ENCODE measurements at regions not wholly inside any gene's neighbourhood (a gene's known extent, or its start where the extent isn't known, plus 50 kb on each side); places are given as distances from the start of the nearest gene placed in this dataset.

DNA sequence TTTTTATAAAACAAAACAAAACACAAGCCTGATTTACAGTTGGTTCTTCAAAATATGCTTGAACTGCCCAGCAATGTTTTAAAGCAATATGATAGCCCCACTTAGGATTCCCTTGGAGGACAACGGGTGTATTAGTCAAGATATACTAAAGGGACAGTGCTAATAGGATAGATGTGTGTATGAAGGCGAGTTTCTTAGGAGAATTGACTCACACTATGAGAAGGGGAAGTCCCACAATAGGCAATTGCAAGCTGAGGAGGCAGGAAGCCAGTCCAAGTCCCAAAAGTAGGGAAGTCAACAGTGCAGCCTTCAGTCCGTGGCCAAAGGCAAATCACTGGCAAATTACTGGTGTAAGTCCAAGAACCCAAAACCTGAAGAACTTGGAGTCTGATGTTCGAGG is 167.9 kb downstream of the CBLN2 start:
- TF ChIP-seq, protein P1, sequence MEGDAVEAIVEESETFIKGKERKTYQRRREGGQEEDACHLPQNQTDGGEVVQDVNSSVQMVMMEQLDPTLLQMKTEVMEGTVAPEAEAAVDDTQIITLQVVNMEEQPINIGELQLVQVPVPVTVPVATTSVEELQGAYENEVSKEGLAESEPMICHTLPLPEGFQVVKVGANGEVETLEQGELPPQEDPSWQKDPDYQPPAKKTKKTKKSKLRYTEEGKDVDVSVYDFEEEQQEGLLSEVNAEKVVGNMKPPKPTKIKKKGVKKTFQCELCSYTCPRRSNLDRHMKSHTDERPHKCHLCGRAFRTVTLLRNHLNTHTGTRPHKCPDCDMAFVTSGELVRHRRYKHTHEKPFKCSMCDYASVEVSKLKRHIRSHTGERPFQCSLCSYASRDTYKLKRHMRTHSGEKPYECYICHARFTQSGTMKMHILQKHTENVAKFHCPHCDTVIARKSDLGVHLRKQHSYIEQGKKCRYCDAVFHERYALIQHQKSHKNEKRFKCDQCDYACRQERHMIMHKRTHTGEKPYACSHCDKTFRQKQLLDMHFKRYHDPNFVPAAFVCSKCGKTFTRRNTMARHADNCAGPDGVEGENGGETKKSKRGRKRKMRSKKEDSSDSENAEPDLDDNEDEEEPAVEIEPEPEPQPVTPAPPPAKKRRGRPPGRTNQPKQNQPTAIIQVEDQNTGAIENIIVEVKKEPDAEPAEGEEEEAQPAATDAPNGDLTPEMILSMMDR (conservative IDR thresholded peaks at IDR 0.05; ENCODE audit: control insufficient read depth, insufficient read depth, low read depth, low read length) = no peak
- no peak overlapping the region for H3K4me3 ChIP-seq (ENCODE audit: control insufficient read depth, low read depth, low read length)
- no peak for DNase-seq (ENCODE audit: low read depth)

DNA sequence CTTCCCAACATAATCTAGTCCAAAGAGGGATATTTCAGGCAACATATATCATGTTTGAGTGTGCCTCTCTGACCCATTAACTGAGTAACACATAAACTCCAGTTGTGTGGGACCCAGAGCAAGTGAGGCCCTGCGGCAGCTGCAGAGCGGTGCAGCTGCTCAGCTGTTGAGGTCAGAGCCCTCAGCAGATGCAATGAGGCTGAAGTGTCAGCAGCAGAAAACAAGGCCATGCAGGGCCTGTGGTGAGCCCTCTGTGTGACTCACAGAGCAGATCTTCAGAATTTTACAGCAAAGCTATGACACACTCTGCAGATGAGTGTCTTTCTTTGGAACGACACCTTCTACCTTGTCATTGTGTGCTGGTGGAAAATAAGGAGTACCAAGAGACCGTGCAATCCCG is 168.5 kb downstream of the CBLN2 start:
- TF ChIP-seq, protein P1 (conservative IDR thresholded peaks at IDR 0.05; ENCODE audit: control insufficient read depth, insufficient read depth, low read depth, low read length) = no peak
- no peak overlapping the region for H3K4me3 ChIP-seq (ENCODE audit: control insufficient read depth, low read depth, low read length)
- DNase-seq (ENCODE audit: low read depth) = peak; percentile 7

DNA sequence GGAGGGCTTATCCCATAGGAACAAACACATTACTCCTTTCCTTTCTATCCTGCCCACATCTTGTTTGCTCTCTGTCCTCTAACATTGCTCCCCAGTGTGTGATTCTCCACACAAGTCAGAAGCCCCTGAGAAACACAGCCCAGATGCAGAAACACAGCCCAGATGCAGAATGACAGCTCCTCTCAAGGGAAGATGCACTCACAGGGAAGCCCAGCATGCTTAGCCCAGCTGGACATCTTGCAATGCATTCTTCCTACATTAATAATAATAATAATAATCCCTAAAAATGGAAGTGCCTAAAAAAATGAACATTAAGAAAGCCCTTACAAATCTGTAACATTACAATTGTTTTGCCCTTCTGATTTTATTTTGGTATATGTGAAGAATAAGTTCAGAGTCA is 172.1 kb downstream of the CBLN2 start:
- TF ChIP-seq, protein P1 (conservative IDR thresholded peaks at IDR 0.05; ENCODE audit: control insufficient read depth, insufficient read depth, low read depth, low read length) = no peak
- DNase-seq (ENCODE audit: low read depth) = no peak
- no peak overlapping the region for H3K4me3 ChIP-seq (ENCODE audit: control insufficient read depth, low read depth, low read length)

DNA sequence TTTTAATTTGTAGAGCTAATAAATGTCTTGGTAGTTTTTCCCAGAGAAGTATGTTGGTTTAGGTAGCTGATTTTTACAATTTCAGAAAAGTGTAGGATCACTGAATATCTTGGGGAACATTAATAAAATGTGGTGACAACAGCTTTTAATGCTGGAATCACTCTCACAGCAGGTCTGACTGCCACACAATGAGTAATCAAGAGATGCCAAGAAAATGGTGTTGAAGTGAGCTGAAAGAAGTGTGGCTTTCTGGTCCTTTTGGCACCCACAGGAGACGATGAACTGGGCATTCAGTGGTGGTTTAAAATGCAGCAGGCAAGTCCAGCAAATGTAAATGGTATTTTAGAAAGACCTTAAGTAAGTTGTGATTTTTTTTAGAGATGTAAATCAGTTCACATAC is 175.8 kb downstream of the CBLN2 start:
- H3K4me3 ChIP-seq (ENCODE audit: control insufficient read depth, low read depth, low read length) = no peak overlapping the region
- DNase-seq (ENCODE audit: low read depth) = no peak
- TF ChIP-seq, protein P1 (conservative IDR thresholded peaks at IDR 0.05; ENCODE audit: control insufficient read depth, insufficient read depth, low read depth, low read length) = no peak

DNA sequence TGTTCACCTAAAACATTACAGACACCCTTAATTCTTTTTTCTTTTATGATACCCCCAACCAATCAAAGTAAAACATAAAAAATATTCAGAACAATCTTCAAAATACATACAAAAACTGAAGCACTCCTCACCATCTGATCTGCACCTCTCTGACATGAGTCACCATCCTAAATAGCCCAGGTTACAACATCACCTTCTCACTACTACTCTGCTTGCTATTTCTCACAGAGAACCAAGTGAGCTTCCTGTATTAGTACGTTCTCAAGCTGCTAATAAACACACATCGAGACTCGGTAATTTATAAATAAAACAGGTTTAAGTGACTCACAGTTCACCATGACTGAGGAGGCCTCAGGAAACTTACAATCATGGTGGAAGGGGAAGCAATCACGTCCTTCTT is 183.5 kb downstream of the CBLN2 start:
- TF ChIP-seq, protein P1 (conservative IDR thresholded peaks at IDR 0.05; ENCODE audit: control insufficient read depth, insufficient read depth, low read depth, low read length) = no peak
- no peak for DNase-seq (ENCODE audit: low read depth)
- H3K4me3 ChIP-seq (ENCODE audit: control insufficient read depth, low read depth, low read length) = no peak overlapping the region

DNA sequence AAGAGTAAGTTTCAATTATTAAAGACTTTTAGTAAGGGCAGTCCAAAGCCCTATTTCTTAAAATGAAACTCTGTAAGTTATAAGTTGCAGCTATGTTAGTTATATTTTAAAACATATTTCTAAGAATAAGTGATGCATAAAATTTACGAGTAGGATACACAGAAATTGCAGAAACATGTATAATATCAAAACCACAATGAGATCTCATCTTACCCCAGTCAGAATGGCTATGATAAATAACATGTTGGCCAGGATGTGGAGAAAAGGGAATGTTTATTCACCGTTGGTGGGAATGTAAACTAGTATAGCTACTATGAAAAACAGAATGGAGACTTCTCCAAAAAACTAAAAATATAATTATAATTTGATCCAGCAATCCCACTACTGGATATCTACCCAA is 201.2 kb downstream of the CBLN2 start:
- DNase-seq (ENCODE audit: low read depth) = peak; percentile 10
- TF ChIP-seq, protein P1 (conservative IDR thresholded peaks at IDR 0.05; ENCODE audit: control insufficient read depth, insufficient read depth, low read depth, low read length) = no peak

DNA sequence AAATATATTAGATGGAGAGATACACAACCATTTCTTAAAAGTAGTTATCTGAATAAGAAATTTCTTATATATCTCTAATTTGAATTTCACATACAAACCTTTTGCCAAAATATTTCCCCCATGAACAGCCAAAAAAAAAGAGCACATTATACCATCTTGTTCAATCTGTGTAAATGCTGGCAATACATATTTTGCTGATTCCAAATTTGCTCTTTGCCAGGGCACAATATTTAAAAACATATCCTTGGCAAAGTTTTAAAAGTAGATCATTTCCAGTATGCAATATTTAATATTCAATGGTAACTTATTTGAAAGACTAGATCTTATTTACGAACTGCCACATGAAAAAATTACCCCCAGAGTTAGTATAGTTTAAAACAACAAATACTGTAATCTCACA is 204.2 kb downstream of the CBLN2 start:
- TF ChIP-seq, protein P1 (conservative IDR thresholded peaks at IDR 0.05; ENCODE audit: control insufficient read depth, insufficient read depth, low read depth, low read length) = no peak
- DNase-seq (ENCODE audit: low read depth) = no peak
- no peak overlapping the region for H3K4me3 ChIP-seq (ENCODE audit: control insufficient read depth, low read depth, low read length)

More for the DNA sequence above, 201.2 kb downstream of the CBLN2 start:
- no peak overlapping the region for H3K4me3 ChIP-seq (ENCODE audit: control insufficient read depth, low read depth, low read length)
